HCT116 (cell line): ENCODE measurements at regions not wholly inside any gene's neighbourhood (a gene's known extent, or its start where the extent isn't known, plus 50 kb on each side); places are given as distances from the start of the nearest gene placed in this dataset.
"Not testable (repeated sequence)": the region's sequence is repeated elsewhere in the genome, so short reads cannot be mapped to it uniquely, and the experiment has no call there.

Experiments used
- ATAC-seq: fragments of 200-7000 bp; cut with Tn5 transposase; 2 replicates; pipeline ENCODE4 v1.9.1; 2020; ENCODE audit warnings: mild to moderate bottlenecking, moderate library complexity
- BruUV-seq: library from RNA; stranded (reverse); fragments of 400-500 nt; replicated peaks from 2 replicates; lab custom pipeline; 2021; lab: Mats Ljungman, UMichigan
- CTCF ChIA-PET: fragments of 300-600 bp; sonication (Branson Sonifier 250); formaldehyde crosslinking; loops from one replicate; lab custom pipeline; 2021; ENCODE audit warnings: antibody characterized with exemption; lab: Charles Lee
- POLR2A ChIA-PET: fragments of 300-600, 350-600 bp; sonication (Branson Sonifier 250); formaldehyde crosslinking; loops from one replicate; lab custom pipeline; 2021; ENCODE audit warnings: antibody characterized with exemption; lab: Charles Lee
- RAD21 ChIA-PET, 2 experiments: fragments of 300-600 bp; sonication (Branson Sonifier 250); formaldehyde crosslinking; loops; one replicate each; lab custom pipeline; 2023; ENCODE audit warnings: low total read pairs in 2 of 2; ENCODE audit not compliant: uncharacterized antibody in 2 of 2, unreplicated experiment in 2 of 2, low non-redundant PET in 1 of 2; lab: Charles Lee
- DNase-seq: peaks from one replicate; pipeline ENCODE4 v3.0.0-alpha.2; 2010; ENCODE audit warnings: low read depth, low spot score
- H2AFZ ChIP-seq: fragments of 200-600 bp; shearing (Covaris generic), sonication (generic); 2 replicates; pipeline ENCODE4 v1.6.1; 2017; ENCODE audit warnings: low read depth, mixed run types, mixed read lengths, antibody characterized with exemption, low read length; ENCODE audit not compliant: poor library complexity, severe bottlenecking
- H3K27ac ChIP-seq: 2 replicates; pipeline ENCODE4 v1.5.1; 2012; ENCODE audit warnings: low read depth, low read length
- H3K27me3 ChIP-seq: fragments of 200-600 bp; sonication (generic); 2 replicates; pipeline ENCODE4 v1.6.1; 2016; ENCODE audit warnings: mixed run types, low read length, mixed read lengths; ENCODE audit not compliant: insufficient read depth
- H3K36me3 ChIP-seq, 2 experiments: fragments of 200-500 bp in 1 of 2; fragments of 200-600 bp in 1 of 2; sonication (Bioruptor generic) in 1 of 2; sonication (generic) in 1 of 2; 2 replicates each; pipeline versions ENCODE4 v1.5.1 to v1.6.1; 2014 to 2016; ENCODE audit warnings: low read length in 2 of 2, inconsistent platforms in 1 of 2, mixed read lengths in 1 of 2, mixed run types in 1 of 2; ENCODE audit not compliant: insufficient read depth in 2 of 2, control insufficient read depth in 1 of 2
- H3K4me1 ChIP-seq, 2 experiments: fragments of 200-600 bp in 1 of 2; sonication (generic) in 1 of 2; 2 replicates each; pipeline versions ENCODE4 v1.5.1 to v1.6.1; 2012 to 2017; ENCODE audit warnings: low read length in 2 of 2, inconsistent platforms in 1 of 2, mild to moderate bottlenecking in 1 of 2, mixed read lengths in 1 of 2, mixed run types in 1 of 2, moderate library complexity in 1 of 2; ENCODE audit not compliant: insufficient read depth in 2 of 2, control insufficient read depth in 1 of 2
- H3K4me2 ChIP-seq: fragments of 200-600 bp; sonication (generic); 2 replicates; pipeline ENCODE4 v1.6.1; 2017; ENCODE audit warnings: mixed run types, low read length, mixed read lengths
- H3K4me3 ChIP-seq, 2 experiments: fragments of 200-600 bp in 1 of 2; sonication (generic) in 1 of 2; replicated peaks in 1 of 2; 2 replicates each; pipeline ENCODE4 v1.5.1; 2011 to 2016; ENCODE audit warnings: low read length in 2 of 2, control low read depth in 1 of 2, low read depth in 1 of 2, mild to moderate bottlenecking in 1 of 2, mixed read lengths in 1 of 2, mixed run types in 1 of 2
- H3K79me2 ChIP-seq: fragments of 200-600 bp; sonication (generic); 2 replicates; pipeline ENCODE4 v1.6.1; 2017; ENCODE audit warnings: mild to moderate bottlenecking, mixed run types, low read length, moderate library complexity, mixed read lengths; ENCODE audit not compliant: insufficient read depth
- H3K9ac ChIP-seq: fragments of 200-600 bp; sonication (generic); 2 replicates; pipeline ENCODE4 v1.6.1; 2016; ENCODE audit warnings: low read length, mixed read lengths
- H3K9me2 ChIP-seq: fragments of 200-600 bp; sonication (generic), shearing (Covaris generic); 2 replicates; pipeline ENCODE4 v1.6.1; 2017; ENCODE audit warnings: mixed run types, mild to moderate bottlenecking, moderate library complexity; ENCODE audit not compliant: insufficient read depth
- H3K9me3 ChIP-seq, 2 experiments: fragments of 200-500 bp in 1 of 2; fragments of 200-600 bp in 1 of 2; sonication (Bioruptor generic) in 1 of 2; sonication (generic) in 1 of 2; 2 replicates each; pipeline ENCODE4 v1.6.1; 2014 to 2017; ENCODE audit warnings: low read length in 2 of 2, mixed read lengths in 2 of 2, inconsistent platforms in 1 of 2, low read depth in 1 of 2, mild to moderate bottlenecking in 1 of 2, mixed run types in 1 of 2, moderate library complexity in 1 of 2; ENCODE audit not compliant: control insufficient read depth in 1 of 2, insufficient read depth in 1 of 2
- H4K20me1 ChIP-seq: fragments of 200-600 bp; sonication (generic), shearing (Covaris generic); 2 replicates; pipeline ENCODE4 v1.6.1; 2017; ENCODE audit warnings: mixed run types, mild to moderate bottlenecking, moderate library complexity; ENCODE audit not compliant: insufficient read depth
- CTCF ChIP-seq, 3 experiments: fragments of 200-600 bp in 1 of 3; sonication (generic) in 1 of 3; IDR thresholded peaks in 2 of 3; conservative IDR thresholded peaks in 1 of 3; 2 replicates each; pipeline ENCODE4 v1.5.1; 2012 to 2017; ENCODE audit warnings: low read depth in 2 of 3, low read length in 2 of 3, antibody characterized with exemption in 1 of 3, borderline replicate concordance in 1 of 3, control low read depth in 1 of 3, mild to moderate bottlenecking in 1 of 3, mixed read lengths in 1 of 3, mixed run types in 1 of 3, moderate library complexity in 1 of 3; ENCODE audit not compliant: insufficient read depth in 1 of 3
- intact Hi-C: fragments of 100-400 bp; cut with micrococcal nuclease; formaldehyde crosslinking; loops from 2 replicates; pipeline ENCODE4 v1.10.0; 2022

DNA sequence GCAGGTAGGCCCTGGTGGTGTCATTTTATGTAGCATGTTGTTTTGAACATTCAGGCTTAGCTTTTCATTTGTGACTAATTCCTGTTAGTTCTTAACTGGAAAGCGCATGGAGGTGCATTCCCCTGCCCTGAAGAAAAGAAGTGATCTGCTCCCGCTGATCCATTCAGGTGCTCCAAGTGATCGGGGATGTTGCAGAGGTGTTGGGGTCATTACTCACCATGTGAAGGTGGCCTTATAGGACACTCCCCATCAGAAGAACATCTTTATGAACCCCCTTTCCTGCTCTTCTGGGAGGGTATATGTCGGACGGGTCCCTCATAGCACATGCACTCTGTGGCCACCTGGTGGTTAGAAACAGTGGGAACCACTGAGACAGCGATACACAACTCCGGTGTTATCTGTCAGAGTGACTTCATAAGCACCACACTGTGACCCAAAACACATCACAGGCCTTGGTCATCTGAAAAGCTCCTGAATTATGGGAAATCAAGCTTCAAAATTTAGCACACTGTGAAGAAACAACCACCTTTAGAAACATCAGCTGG is 172.5 kb upstream of the NOTCH2NLA start:
- not testable (repeated sequence) for H3K79me2 ChIP-seq

DNA sequence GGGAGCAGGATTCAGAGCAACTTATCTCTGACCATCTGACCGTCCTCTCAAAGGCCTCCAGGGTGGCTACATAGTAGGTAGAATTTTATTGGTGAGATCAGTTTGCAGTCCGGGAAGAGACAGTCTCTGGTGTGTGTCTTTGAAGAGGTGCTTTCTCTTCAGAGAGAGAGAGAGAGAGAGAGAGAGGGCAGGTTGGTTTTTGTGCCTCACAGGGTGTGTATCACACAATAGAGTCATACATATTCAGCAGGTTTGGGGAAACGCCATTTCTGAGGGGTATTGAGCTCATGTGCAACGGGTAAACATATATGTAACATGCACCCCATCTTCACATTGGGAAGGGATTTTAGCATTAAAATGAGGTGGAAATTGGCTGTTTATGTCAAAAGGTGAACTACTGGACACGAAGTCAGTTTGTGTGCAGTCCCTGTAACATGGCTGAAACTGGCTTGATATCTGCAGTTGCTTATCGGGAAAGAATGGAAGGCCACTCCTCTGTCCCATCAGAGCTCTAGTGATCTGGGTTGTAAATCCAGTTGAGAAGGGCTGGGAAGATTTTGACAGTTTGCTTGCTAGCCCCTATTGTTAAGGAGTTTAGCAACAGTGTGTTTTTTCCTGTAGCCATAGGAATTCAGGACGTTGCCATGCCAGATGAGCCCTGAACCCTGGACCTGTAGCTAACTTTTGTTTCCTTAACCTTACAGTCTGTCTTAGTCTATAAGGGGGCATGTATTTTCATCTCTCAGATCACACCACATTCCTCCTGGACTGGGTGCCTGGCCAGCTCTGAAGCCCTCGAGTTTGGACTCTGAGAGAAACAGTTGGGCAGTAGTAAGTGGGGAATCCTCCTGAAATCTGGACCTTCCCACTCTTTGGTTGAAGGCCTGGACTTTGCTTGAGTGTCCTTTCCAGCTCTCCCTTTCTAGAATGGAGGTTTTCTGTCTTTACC is 171.6 kb upstream of the NOTCH2NLA start:
- CTCF ChIA-PET, H3K27me3 ChIP-seq, RAD21 ChIA-PET, H3K36me3 ChIP-seq, DNase-seq, H3K9ac ChIP-seq, H3K4me3 ChIP-seq, H3K9me3 ChIP-seq, H2AFZ ChIP-seq, H3K4me2 ChIP-seq, H3K79me2 ChIP-seq, H3K9me2 ChIP-seq, H3K4me1 ChIP-seq, H3K27ac ChIP-seq, intact Hi-C loops, BruUV-seq, H4K20me1 ChIP-seq: not testable (repeated sequence)
- 0 out of 2 replicates have a peak, but pooled peaks have one; percentile 8 for ATAC-seq
- POLR2A ChIA-PET, result interaction anchor here (1.2 kb wide), 1 partner anchor 13 kb away, joined by 6 read pairs; no protein-coding TSS in a partner anchor

More for the DNA sequence above, 172.5 kb upstream of the NOTCH2NLA start:
- intact Hi-C loops, RAD21 ChIA-PET, H4K20me1 ChIP-seq, H2AFZ ChIP-seq, H3K9ac ChIP-seq, H3K27me3 ChIP-seq, H3K9me3 ChIP-seq, BruUV-seq, H3K4me3 ChIP-seq, H3K36me3 ChIP-seq, CTCF ChIA-PET, H3K27ac ChIP-seq, H3K9me2 ChIP-seq, DNase-seq, H3K4me1 ChIP-seq, H3K4me2 ChIP-seq: not testable (repeated sequence)
- POLR2A ChIA-PET, result interaction anchor here (1.2 kb wide), 1 partner anchor 14 kb away, joined by 6 read pairs; no protein-coding TSS in a partner anchor
- ATAC-seq, result peak; percentile 99
- peak in 2 of 3 experiments; percentile 35 to 41; a peak in 3 of 6 replicates for TF ChIP-seq CTCF (IDR thresholded peaks at IDR 0.05 in 2 of 3, conservative IDR thresholded peaks at IDR 0.05 in 1 of 3; ENCODE audit: borderline replicate concordance in 1 of 3, insufficient read depth in 1 of 3, low read depth in 2 of 3, low read length in 2 of 3)

DNA sequence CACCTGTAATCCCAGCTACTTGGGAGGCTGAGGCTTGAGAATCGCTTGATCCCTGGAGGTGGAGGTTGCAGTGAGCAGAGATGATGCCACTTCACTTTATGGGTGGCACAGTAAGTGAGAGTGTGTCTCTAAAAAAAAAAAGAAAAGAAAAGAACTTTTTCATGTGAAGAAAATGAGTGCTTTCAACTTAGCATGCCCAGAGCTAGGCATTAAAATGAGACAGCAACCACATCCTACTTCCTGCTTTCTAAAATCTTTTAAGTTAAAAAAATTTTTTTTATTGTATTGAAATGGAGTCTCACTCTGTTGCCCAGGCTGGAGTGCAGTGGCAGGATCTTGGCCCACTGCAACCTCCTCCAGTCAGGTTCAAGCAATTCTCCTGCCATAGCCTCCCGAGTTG is 170.4 kb upstream of the NOTCH2NLA start:
- H3K27me3 ChIP-seq, CTCF ChIA-PET, RAD21 ChIA-PET, H3K27ac ChIP-seq, H2AFZ ChIP-seq, DNase-seq, H3K4me3 ChIP-seq, H4K20me1 ChIP-seq, intact Hi-C loops, H3K9me3 ChIP-seq, H3K9me2 ChIP-seq, H3K36me3 ChIP-seq, H3K4me2 ChIP-seq, H3K79me2 ChIP-seq, BruUV-seq, H3K9ac ChIP-seq, POLR2A ChIA-PET, ATAC-seq, H3K4me1 ChIP-seq: not testable (repeated sequence)
